Fibroblast of lung (primary cell): ENCODE measurements at regions not wholly inside any gene's neighbourhood (a gene's known extent, or its start where the extent isn't known, plus 50 kb on each side); places are given as distances from the start of the nearest gene placed in this dataset.

ENCODE experiments used
- EZH2 ChIP-seq: IDR thresholded peaks from 2 replicates; pipeline ENCODE4 v1.5.1; 2012; ENCODE audit warnings: low read length, control low read depth, mild to moderate bottlenecking; ENCODE audit errors: missing control alignments
- TF ChIP-seq, protein P1 (sequence below), 2 donors: IDR thresholded peaks in 1 of 2; conservative IDR thresholded peaks in 1 of 2; 1 replicate in 1 of 2; 2 replicates in 1 of 2; pipeline ENCODE4 v1.5.1; 2011 to 2012; ENCODE audit warnings: low read length in 2 of 2, control low read depth in 1 of 2, inconsistent platforms in 1 of 2, low read depth in 1 of 2, mild to moderate bottlenecking in 1 of 2

DNA sequence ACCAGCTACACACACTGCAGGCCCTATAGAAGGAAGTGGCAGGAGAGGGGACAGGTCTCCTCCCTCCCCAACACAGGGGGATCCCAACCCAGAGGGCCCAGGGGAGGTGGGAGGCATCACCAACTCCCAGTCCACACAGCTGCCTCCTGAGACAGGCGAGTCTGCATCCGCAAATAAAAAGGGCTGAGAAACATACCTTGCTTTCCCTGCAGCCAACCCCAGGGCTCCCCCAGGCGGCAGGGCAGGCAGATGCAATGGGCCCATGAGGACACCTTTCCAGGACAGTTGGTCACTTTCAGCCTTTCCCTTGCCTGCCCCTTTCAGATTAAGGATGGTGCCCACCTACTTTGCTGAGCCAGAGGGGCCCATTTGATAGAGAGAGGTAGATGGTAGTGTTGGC lies 180.0 kb downstream of the BRD1 start:
- TF ChIP-seq, protein P1, sequence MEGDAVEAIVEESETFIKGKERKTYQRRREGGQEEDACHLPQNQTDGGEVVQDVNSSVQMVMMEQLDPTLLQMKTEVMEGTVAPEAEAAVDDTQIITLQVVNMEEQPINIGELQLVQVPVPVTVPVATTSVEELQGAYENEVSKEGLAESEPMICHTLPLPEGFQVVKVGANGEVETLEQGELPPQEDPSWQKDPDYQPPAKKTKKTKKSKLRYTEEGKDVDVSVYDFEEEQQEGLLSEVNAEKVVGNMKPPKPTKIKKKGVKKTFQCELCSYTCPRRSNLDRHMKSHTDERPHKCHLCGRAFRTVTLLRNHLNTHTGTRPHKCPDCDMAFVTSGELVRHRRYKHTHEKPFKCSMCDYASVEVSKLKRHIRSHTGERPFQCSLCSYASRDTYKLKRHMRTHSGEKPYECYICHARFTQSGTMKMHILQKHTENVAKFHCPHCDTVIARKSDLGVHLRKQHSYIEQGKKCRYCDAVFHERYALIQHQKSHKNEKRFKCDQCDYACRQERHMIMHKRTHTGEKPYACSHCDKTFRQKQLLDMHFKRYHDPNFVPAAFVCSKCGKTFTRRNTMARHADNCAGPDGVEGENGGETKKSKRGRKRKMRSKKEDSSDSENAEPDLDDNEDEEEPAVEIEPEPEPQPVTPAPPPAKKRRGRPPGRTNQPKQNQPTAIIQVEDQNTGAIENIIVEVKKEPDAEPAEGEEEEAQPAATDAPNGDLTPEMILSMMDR (conservative IDR thresholded peaks at IDR 0.05 in 1 of 2, IDR thresholded peaks at IDR 0.05 in 1 of 2; ENCODE audit: low read depth in 1 of 2, low read length in 2 of 2), result no peak
- no peak for TF ChIP-seq EZH2
